Prostate gland (tissue), 2 donors: ENCODE measurements at regions not wholly inside any gene's neighbourhood (a gene's known extent, or its start where the extent isn't known, plus 50 kb on each side); places are given as distances from the start of the nearest gene placed in this dataset.

Experiments used
- CTCF ChIP-seq, 4 experiments: fragments of 200-600 bp in 2 of 4; fragments of 450-650 bp in 2 of 4; sonication (generic) in 2 of 4; IDR thresholded peaks; 1 replicate in 3 of 4; 2 replicates in 1 of 4; pipeline ENCODE4 v1.5.1; 2016 to 2019; ENCODE audit warnings: antibody characterized with exemption in 4 of 4, mild to moderate bottlenecking in 2 of 4, moderate library complexity in 2 of 4
- POLR2AphosphoS5 ChIP-seq: sonication (generic); formaldehyde crosslinking; IDR thresholded peaks from one replicate; pipeline ENCODE4 v1.6.1; 2017; ENCODE audit warnings: antibody characterized with exemption

- no peak for TF ChIP-seq CTCF (IDR thresholded peaks at IDR 0.05)
- TF ChIP-seq POLR2AphosphoS5 = no peak
Measured at GRCh38 chr2:156818944-156819343, 382.8 kb downstream of the GPD2 start.
